Stimulated activated naive CD4-positive, alpha-beta T cell (primary cell): ENCODE measurements at regions not wholly inside any gene's neighbourhood (a gene's known extent, or its start where the extent isn't known, plus 50 kb on each side); places are given as distances from the start of the nearest gene placed in this dataset.

Source experiments
- DNase-seq, 6 experiments: peaks; one replicate each; lab custom pipeline; 2025; lab: John Stamatoyannopoulos, UW

DNA sequence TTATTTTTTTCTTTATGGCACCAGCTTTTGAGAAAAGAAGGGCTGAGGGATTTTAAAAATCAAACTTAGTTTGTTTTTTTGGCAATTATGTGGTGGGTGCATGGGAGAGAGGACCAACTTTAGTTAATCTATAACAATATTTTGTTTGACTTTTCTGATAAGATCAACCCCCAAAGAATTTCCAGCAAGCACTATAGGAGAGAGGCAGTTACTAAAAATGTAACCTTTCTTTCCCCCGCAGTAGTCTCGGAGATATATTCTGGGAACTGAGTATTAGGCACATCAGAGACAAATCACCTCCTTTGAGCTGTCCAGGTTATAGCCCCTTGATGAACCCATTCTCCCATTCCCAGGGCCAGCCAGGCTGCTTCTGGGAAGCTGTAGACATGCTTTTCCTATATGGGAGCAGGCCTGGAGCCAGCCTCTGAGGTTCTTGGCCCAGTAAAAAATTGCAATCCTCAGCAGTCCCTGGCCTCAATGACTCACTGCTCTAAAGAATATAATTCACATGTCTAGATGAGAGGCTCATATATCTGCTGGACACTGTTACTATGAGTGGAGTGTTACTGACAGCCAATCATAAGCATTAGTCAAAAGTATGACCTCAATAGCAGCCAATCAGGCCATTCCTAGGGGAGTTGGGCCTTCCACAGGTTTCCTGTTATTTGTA is 138.3 kb upstream of the AGBL1 start:
- DNase-seq: no peak

DNA sequence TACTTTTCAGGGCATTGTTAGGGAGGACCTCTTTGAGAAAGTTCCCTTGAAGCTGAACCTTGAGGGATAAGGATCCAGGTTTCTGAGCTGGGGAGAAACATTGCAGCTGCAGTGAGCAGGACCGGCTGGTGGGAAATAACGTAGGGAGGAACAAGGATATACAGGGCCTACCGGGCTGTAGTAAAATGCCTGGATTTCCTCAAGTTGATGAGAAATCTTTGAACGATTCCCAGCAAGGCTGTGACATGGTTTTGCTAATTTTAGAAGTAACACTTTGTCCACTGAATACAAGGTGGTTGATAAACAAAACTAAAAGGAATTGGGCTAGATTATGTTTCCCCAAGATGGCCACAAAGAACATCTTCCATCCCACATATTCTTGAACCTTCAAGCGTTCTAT is 137.0 kb upstream of the AGBL1 start:
- DNase-seq: no peak

GRCh38 chr15:85943151-85943550 is 136.5 kb upstream of the AGBL1 start:
- DNase-seq: no peak

GRCh38 chr15:85943791-85944190 is 135.9 kb upstream of the AGBL1 start:
- no peak for DNase-seq

DNA sequence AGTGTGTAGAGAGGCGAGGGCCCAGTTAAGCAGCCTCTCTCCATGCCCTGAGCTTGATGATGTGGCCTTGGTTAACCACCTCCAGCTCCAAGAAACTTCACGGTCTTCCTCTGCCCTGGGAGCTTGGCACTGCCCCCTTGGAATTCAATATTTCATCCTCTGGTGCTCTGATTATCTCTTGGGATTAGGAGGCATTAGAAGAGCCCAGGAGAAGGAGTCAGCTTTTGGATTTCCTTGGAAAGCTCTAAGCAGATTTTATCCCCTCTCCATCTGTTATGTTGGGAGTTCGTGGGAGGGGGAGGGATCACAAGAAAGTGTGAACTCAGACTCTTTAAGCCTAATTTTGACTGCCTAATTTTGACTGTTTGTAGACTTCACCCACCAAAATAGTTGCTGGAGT is 132.7 kb upstream of the AGBL1 start:
- no peak for DNase-seq

DNA sequence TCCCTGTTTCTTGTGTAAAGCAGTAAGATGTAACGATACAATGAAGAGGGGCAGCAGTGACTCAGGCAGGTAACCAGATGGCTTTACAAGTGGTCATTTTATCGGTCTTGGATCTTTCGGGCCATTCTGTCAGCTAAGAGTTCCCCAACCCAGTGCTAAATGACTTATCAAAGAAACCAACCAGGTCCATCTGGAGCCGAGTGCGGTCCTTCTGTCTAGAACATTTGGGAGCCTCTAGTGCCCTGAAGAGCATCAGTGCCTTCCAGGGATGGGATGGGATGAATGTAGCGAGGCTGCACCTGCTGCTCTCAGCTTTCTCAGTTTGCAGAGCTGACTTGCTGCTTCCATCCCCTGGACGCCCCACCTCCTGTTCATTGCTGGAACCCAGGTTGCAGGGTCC is 131.7 kb upstream of the AGBL1 start:
- DNase-seq: no peak

DNA sequence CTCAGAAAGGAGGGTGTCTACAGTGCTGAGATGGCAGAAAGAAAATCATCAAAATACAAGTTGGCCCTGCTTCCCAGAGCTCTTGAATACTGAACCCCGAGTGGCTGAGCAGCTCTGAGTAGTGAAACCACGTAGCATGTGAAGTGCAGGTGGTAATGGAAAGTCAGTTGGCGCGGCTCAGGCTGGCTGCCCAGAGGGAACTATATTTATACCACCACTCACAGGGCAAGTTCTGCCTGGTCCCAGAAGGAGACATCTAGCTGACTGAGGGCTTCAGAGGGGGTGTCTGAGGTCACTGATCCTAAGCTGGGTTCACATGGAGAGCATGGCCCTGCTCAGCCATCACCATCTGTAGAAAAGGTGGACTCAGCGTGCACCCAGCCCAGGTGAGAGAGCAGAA is 129.6 kb upstream of the AGBL1 start:
- no peak for DNase-seq

DNA sequence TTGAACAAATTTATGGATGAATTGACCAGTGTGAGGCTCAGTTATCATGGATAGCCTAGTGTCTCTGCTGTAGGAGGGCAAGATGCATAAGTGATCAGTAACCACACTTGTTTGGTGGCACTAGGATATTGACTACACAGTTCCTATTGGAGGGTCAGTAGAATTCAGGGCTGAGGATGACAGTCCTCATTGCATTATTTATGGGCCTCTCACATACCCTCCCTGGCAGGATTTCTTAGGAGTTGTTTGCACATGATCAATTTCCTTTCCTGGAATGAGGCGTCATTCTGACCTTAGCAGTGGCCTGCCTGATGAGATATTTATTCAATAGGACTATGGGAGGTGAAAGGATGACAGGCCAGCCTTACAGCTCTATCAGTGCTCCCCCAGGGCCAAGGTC is 125.1 kb upstream of the AGBL1 start:
- DNase-seq: no peak

DNA sequence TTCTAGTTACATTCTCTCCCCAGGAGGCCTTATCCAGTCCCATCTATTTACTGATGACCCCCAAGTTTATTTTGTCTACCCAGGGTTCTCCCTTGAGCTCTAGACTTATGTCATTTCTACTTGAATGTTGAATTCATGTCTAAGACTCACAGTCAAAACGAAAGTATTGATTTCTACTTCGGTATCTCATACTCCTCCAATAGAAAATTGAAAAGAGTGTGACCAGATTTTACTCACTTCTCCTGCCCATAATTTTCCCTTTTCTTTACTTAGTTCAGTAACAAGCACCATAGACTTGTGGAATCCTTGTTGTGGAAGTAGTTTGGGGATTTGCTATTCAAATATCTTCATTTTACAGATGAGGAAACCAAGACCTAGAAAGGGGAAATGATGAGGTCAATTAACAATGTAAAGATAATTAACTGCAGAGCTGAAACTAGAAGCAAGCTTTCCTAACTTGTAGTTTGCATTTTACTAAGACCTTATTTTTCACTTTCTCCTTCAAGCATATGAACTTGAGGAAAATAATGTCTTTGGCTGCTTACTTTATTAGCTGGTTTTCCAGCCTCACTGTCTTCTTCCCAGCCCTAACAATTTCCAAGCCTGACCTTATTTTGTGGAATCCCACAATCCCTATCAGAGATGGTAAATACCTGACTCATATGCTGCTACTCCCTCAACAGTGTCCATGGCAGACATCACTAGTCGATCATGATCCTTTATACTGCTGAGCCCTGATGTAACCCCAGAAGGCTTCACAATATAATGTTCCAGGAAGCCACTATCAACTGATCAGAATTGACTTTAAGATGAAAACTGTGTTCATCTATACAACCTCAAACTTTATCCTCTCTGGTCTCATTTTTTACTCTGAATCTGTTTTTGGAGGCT is 123.9 kb upstream of the AGBL1 start:
- no peak for DNase-seq

DNA sequence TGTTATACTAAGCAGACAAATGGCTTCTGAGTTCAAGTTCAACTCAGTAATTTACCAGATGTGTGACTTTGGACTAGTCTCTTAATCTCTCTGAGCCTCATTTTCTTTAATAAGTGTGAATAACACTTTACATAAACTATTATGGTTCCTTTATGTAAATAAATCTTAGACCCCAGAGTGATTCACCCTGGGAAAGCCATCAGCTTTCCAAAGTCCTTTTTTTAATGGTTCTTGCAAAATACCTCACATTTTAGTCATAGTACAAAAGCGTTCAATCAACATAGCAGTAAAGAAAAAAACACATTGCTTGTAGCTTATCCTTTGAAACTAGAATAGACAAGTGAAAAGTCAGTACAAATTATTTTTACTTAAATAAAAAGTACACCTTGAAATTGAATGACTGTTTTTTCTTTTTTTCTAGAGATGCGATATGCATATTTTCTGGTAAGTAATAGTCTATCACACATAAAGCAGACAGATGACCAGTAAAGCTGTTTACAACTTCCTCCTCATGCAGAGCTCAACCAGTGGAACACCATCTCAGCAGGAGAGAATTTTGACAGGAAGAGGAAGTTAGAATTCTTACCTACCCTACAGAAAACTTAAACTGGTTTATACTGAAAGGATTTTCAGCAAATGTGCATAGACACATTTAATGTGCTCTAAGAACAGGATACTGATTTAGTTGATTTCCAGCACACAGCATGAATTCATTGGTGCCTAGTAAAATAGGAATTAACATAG is 123.0 kb upstream of the AGBL1 start:
- DNase-seq: no peak

- DNase-seq: no peak
These were observed 120.1 kb upstream of the AGBL1 start for GRCh38 chr15:85959611-85960010.

DNA sequence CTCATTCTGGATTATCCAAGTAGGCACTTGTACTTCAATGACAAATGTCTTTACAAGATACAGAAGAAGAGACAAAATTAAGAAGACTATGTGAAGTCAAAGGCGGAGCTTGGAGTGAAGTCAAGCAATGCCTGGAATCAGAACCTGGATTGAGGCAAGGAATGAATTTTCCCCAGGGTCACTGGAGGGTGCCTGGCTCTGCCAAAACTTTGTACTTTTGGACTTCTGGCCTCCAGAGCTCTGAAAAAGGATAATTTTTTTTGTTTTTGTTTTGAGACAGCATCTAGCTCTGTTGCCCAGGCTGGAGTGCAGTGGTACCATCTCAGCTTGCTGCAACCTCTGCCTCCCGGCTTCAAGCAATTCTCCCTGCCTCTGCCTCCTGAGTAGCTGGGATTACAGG is 119.3 kb upstream of the AGBL1 start:
- no peak for DNase-seq

GRCh38 chr15:85961821-85962220 is 117.8 kb upstream of the AGBL1 start:
- no peak for DNase-seq

- no peak for DNase-seq
These were observed 116.4 kb upstream of the AGBL1 start for GRCh38 chr15:85963262-85963760.

GRCh38 chr15:85964471-85964870 is 115.2 kb upstream of the AGBL1 start:
- DNase-seq: no peak

DNA sequence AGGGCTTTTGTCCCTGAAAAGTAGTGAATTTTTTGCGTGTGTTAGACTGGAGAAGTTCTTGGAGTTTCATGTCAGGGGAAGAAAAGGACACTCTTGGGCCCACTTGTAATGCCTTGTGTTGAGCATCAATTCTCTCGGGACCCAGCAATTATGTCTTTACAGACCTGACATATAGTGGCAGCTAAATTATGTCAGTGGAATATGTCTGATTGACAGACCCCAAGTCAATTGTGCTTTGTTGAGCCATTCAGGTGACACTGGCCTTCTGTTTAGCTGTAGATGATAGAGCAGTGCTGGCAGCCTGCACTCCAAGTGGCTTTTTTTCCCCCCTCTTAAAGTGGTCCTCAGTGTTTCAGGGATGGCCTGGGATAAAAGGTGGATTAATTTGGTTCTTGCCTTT is 112.1 kb upstream of the AGBL1 start:
- DNase-seq: no peak

DNA sequence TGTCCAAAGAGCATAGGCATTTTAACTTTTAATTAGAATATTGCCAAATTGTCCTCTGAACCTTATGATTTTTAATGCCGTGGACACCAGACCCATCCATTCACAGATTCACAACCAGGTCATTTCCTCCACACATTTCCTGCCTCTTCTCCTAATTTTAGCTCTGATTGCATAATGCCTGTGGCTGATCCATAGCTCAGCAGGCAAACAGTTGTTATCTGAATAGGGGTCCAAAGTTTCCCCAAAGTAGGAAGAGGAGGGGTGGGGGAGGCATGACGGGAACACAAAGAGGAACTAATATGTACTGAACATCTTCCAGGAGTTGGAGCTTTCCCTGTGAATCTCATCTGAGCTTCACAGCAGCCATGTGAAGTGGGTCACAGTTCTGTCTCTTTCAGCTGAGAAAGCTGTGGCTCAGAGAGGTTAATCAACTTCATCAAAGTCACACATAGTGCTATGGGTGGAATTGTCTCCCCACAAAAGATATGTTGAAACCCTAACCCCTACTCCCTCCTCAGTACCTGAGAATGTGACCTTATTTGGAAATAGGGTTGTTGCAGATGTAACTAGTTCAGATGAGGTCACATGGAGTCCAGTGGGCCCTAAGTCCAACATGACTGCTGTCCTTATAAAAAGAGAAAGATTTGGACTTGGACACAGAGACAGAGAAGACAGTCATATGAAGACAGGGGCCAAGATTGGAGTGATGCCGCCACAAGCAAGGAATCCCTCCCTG is 106.7 kb upstream of the AGBL1 start:
- DNase-seq: no peak

- no peak for DNase-seq
These were observed 105.9 kb upstream of the AGBL1 start for GRCh38 chr15:85973584-85974347.

GRCh38 chr15:85974348-85974705 is 105.3 kb upstream of the AGBL1 start:
- no peak for DNase-seq

- DNase-seq: no peak
These were observed 104.9 kb upstream of the AGBL1 start for GRCh38 chr15:85974742-85975141.

GRCh38 chr15:85976102-85976501 is 103.6 kb upstream of the AGBL1 start:
- DNase-seq: no peak
